Epithelial cell of esophagus (primary cell): ENCODE measurements at regions not wholly inside any gene's neighbourhood (a gene's known extent, or its start where the extent isn't known, plus 50 kb on each side); places are given as distances from the start of the nearest gene placed in this dataset.
"Not testable (repeated sequence)": the region's sequence is repeated elsewhere in the genome, so short reads cannot be mapped to it uniquely, and the experiment has no call there.

Experiments used
- DNase-seq: peaks from one replicate; pipeline ENCODE4 v3.0.0; 2010; ENCODE audit warnings: low read depth
- H3K4me3 ChIP-seq: 2 replicates; pipeline ENCODE4 v1.5.1; 2011; ENCODE audit warnings: mild to moderate bottlenecking, low read length, control low read depth
- CTCF ChIP-seq: IDR thresholded peaks from 2 replicates; pipeline ENCODE4 v1.5.1; 2011; ENCODE audit warnings: low read depth, mild to moderate bottlenecking, low read length, control low read depth, inconsistent platforms; ENCODE audit not compliant: insufficient read depth; ENCODE audit errors: missing control alignments

- H3K4me3 ChIP-seq, result no peak overlapping the region
- DNase-seq, result no peak
- TF ChIP-seq CTCF, result no peak
These were observed 1260.3 kb downstream of the TMEM121 start for GRCh38 chr14:106786697-106787096.

GRCh38 chr14:106787626-106788025, 1261.2 kb downstream of the TMEM121 start:
- H3K4me3 ChIP-seq, result no peak overlapping the region
- DNase-seq, result no peak
- TF ChIP-seq CTCF, result no peak

DNA sequence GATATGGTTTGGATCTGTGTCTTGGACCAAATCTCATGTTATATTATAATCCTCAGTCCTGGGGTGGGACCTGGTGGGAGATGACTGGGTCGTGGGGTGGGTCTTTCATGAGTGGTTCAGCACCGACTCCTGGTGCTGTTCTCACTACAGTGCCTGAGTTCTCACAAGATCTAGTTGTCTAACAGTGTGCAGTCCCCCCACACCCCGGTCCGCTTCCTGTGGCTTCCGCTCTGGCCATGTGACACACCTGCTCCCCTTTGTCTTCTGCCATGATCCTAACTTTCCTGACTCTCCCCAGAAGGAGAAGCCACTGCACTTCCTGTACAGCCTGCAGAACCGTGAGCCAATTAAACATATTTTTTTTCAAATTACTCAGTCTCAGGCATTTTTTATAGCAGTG, 1262.2 kb downstream of the TMEM121 start:
- H3K4me3 ChIP-seq, result no peak overlapping the region
- DNase-seq, result no peak
- no peak for TF ChIP-seq CTCF

GRCh38 chr14:106789318-106789717, 1262.9 kb downstream of the TMEM121 start:
- no peak overlapping the region for H3K4me3 ChIP-seq
- no peak for TF ChIP-seq CTCF
- no peak for DNase-seq

DNA sequence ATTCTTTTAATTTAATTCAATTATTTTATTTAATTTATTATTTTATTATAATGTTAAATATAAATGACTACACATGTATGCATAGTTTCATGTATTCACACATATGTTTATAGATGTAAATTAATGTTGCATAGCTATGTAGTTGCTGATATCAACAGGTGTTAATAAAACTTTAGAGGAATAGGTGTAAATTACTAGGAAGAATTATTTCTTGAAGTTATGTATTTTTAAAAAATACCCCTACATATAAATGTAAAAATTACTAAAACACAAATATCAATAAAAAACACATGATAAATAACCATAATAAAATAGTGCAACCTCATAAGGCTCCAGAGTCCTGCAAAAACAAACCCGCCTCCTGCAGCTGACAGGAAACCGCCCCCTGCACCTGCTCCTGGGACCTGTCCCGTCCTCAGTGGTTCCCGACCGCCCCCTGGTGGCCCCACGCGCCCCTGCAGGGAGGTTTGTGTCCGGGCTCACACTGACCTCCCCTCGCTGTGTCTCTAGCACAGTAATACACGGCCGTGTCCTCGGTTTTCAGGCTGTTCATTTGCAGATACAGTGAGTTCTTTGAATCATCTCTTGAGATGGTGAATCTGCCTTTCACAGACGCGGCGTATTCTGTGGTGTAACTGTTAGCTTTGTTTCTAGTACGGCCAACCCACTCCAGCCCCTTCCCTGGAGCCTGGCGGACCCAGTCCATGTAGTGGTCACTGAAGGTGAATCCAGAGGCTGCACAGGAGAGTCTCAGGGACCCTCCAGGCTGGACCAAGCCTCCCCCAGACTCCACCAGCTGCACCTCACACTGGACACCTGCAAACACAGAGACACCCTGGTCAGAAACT, 1264.0 kb downstream of the TMEM121 start:
- DNase-seq, result no peak
- TF ChIP-seq CTCF, result peak; percentile 19
- H3K4me3 ChIP-seq, result no peak overlapping the region

DNA sequence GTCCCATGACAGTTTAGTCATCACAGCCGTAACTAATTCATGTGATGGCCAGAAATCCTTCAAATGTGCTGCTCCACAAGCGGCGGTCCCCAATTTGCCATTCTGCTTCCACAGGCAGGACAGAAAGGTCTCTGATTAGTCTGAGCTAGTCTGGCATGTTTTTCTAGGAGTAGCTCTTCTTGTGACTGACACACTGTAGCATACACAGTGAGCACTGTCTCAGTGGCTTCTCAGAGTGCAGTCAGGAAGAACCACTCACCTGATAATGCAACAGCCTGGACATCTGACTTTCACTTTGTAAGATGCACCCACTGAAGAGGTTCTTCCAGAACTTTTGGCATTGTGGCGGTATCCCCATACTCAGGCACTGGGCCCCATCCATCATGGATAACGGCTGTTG, 1266.2 kb downstream of the TMEM121 start:
- TF ChIP-seq CTCF, result no peak
- DNase-seq, result no peak
- H3K4me3 ChIP-seq, result no peak overlapping the region

DNA sequence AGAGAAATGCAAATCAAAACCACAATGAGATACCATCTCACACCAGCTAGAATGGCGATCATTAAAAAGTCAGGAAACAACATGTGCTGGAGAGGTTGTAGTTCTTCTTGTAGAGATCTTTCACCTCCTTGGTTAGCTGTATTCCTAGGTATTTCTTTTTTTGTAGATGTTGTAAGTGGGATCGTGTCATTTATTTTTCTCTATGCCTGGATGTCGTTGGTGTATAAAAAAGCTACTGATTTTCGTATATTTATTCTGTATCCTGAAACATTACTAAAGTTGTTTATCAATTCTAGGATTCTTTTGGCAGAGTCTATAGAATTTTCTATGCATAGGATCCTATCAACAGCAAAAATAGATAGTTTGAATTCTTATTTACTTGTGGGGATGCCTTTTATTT, 1271.8 kb downstream of the TMEM121 start:
- H3K4me3 ChIP-seq, DNase-seq: not testable (repeated sequence)
